ENCODE measurements at regions not wholly inside any gene's neighbourhood (a gene's known extent, or its start where the extent isn't known, plus 50 kb on each side); places are given as distances from the start of the nearest gene placed in this dataset.

DNA sequence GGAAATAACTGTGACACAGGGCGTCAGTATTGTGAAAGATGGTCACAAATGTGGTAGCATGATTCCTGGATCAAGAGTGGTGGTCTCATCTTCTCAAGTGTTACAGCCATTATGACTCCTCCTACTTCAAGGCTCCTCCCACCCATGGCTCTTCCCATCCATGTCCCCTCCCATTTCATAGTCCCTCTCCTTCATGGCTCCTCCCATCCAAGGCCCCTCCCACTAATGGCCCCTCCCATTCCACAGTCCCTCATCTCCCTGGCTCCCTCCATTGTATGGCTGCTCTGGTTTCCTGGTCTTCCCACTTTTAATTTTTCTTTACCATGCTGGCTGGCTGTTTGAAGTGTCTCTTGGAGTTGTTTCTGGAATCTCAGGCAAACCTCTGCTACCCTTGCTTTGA is 1375.2 kb upstream of the TMEM132C start:
- TF ChIP-seq CTCF (IDR thresholded peaks at IDR 0.05) (no peak), EZH2 (IDR thresholded peaks at IDR 0.05; ENCODE audit: borderline replicate concordance, insufficient read depth, low read depth, low read length, poor library complexity, severe bottlenecking) (no peak)

Data from B cell (primary cell).